Panc1 (cell line): ENCODE measurements at regions not wholly inside any gene's neighbourhood (a gene's known extent, or its start where the extent isn't known, plus 50 kb on each side); places are given as distances from the start of the nearest gene placed in this dataset.

Experiments
- POLR2AphosphoS5 ChIP-seq: IDR thresholded peaks from 2 replicates; pipeline ENCODE4 v1.6.1; 2012; ENCODE audit warnings: mild to moderate bottlenecking, low read depth, low read length, moderate library complexity
- TF ChIP-seq, protein P1 (sequence below): fragments of 450-650 bp; IDR thresholded peaks from 2 replicates; pipeline ENCODE4 v1.5.1; 2017; ENCODE audit warnings: mild to moderate bottlenecking
- TF ChIP-seq, protein P2 (sequence below), 2 experiments: IDR thresholded peaks; 2 replicates each; pipeline ENCODE4 v1.6.1; 2011 to 2012; ENCODE audit warnings: low read depth in 2 of 2, control low read depth in 1 of 2, low read length in 1 of 2, mild to moderate bottlenecking in 1 of 2, moderate library complexity in 1 of 2; ENCODE audit not compliant: insufficient read depth in 1 of 2

DNA sequence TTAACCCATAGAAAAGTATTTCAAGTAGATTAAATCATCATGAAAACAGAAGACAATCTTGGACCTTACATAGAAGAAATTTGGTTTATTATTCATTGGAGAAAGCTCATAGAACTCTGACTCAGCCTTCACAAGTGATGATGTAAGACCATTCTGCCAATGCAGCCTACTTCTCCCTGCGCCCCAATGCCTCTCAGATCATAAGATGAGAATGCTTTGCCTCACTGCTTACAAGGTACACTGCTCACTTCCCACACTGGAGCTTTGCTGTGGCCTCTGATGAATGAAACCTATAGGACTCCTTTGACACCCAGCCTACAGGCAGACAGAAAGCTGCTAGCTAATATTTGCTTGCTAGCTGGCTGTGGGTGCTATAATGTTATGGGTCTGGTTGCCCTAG lies 569.4 kb upstream of the STEAP1 start:
- TF ChIP-seq, protein P1, sequence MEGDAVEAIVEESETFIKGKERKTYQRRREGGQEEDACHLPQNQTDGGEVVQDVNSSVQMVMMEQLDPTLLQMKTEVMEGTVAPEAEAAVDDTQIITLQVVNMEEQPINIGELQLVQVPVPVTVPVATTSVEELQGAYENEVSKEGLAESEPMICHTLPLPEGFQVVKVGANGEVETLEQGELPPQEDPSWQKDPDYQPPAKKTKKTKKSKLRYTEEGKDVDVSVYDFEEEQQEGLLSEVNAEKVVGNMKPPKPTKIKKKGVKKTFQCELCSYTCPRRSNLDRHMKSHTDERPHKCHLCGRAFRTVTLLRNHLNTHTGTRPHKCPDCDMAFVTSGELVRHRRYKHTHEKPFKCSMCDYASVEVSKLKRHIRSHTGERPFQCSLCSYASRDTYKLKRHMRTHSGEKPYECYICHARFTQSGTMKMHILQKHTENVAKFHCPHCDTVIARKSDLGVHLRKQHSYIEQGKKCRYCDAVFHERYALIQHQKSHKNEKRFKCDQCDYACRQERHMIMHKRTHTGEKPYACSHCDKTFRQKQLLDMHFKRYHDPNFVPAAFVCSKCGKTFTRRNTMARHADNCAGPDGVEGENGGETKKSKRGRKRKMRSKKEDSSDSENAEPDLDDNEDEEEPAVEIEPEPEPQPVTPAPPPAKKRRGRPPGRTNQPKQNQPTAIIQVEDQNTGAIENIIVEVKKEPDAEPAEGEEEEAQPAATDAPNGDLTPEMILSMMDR: no peak
- TF ChIP-seq, protein P2, sequence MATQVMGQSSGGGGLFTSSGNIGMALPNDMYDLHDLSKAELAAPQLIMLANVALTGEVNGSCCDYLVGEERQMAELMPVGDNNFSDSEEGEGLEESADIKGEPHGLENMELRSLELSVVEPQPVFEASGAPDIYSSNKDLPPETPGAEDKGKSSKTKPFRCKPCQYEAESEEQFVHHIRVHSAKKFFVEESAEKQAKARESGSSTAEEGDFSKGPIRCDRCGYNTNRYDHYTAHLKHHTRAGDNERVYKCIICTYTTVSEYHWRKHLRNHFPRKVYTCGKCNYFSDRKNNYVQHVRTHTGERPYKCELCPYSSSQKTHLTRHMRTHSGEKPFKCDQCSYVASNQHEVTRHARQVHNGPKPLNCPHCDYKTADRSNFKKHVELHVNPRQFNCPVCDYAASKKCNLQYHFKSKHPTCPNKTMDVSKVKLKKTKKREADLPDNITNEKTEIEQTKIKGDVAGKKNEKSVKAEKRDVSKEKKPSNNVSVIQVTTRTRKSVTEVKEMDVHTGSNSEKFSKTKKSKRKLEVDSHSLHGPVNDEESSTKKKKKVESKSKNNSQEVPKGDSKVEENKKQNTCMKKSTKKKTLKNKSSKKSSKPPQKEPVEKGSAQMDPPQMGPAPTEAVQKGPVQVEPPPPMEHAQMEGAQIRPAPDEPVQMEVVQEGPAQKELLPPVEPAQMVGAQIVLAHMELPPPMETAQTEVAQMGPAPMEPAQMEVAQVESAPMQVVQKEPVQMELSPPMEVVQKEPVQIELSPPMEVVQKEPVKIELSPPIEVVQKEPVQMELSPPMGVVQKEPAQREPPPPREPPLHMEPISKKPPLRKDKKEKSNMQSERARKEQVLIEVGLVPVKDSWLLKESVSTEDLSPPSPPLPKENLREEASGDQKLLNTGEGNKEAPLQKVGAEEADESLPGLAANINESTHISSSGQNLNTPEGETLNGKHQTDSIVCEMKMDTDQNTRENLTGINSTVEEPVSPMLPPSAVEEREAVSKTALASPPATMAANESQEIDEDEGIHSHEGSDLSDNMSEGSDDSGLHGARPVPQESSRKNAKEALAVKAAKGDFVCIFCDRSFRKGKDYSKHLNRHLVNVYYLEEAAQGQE (IDR thresholded peaks at IDR 0.05; ENCODE audit: insufficient read depth in 1 of 2, low read depth in 2 of 2, low read length in 1 of 2): no peak
- no peak for TF ChIP-seq POLR2AphosphoS5
